Breast epithelium (tissue), 4 donors: ENCODE measurements at regions not wholly inside any gene's neighbourhood (a gene's known extent, or its start where the extent isn't known, plus 50 kb on each side); places are given as distances from the start of the nearest gene placed in this dataset.
A peak's percentile ranks its signal among the peaks of the same experiment; 100 is the strongest.

ENCODE experiments used
- DNase-seq, 2 donors: peaks; one replicate each; pipeline ENCODE4 v3.0.0-alpha.2; 2019; ENCODE audit warnings: low spot score in 2 of 2
- H3K27ac ChIP-seq, 2 donors: fragments of 200-600 bp; sonication (generic) in 1 of 2; one replicate each; pipeline ENCODE4 v1.5.1; 2016 to 2019; ENCODE audit warnings: mild to moderate bottlenecking in 1 of 2
- H3K27me3 ChIP-seq, 2 donors: fragments of 200-600 bp; sonication (generic) in 1 of 2; one replicate each; pipeline versions ENCODE4 v1.5.1 to v1.6.0; 2017 to 2019; ENCODE audit warnings: control low read depth in 1 of 2, mild to moderate bottlenecking in 1 of 2
- H3K36me3 ChIP-seq: fragments of 200-600 bp; one replicate; pipeline ENCODE4 v1.5.1; 2019
- H3K4me1 ChIP-seq, 2 donors: fragments of 200-600 bp; sonication (generic); one replicate each; pipeline ENCODE4 v1.5.1; 2016 to 2019; ENCODE audit warnings: control low read depth in 1 of 2
- H3K4me3 ChIP-seq, 3 donors: fragments of 200-600 bp; sonication (generic); 1 replicate in 2 of 3; 2 replicates in 1 of 3; pipeline ENCODE4 v1.5.1; 2016 to 2019; ENCODE audit warnings: mild to moderate bottlenecking in 3 of 3, moderate library complexity in 2 of 3
- H3K9me3 ChIP-seq, 2 donors: fragments of 200-600 bp; sonication (generic) in 1 of 2; one replicate each; pipeline ENCODE4 v1.5.1; 2016 to 2019; ENCODE audit warnings: control low read depth in 1 of 2
- POLR2A ChIP-seq: fragments of 450-650 bp; IDR thresholded peaks from one replicate; pipeline ENCODE4 v1.6.1; 2016; ENCODE audit warnings: antibody characterized with exemption, mild to moderate bottlenecking, moderate library complexity
- POLR2AphosphoS5 ChIP-seq, 3 donors: sonication (generic); formaldehyde crosslinking; IDR thresholded peaks; one replicate each; pipeline ENCODE4 v1.6.1; 2017; ENCODE audit warnings: antibody characterized with exemption in 3 of 3
- intact Hi-C: fragments of 100-400 bp; cut with DNase I; formaldehyde crosslinking; loops from one replicate; pipeline ENCODE4 v1.15.1; 2023; ENCODE audit warnings: low total_unique reads
- TF ChIP-seq, protein P1 (sequence below), 3 donors: fragments of 450-650 bp; IDR thresholded peaks; one replicate each; pipeline ENCODE4 v1.5.1; 2016 to 2017; ENCODE audit warnings: antibody characterized with exemption in 3 of 3, mild to moderate bottlenecking in 3 of 3, moderate library complexity in 3 of 3

GRCh38 chr5:158387499-158387898 is 528.6 kb upstream of the CLINT1 start:
- no peak for DNase-seq
- no peaks in the 10 kb centered on the region for H3K4me1 ChIP-seq
- intact Hi-C loops, result no loop called here

DNA sequence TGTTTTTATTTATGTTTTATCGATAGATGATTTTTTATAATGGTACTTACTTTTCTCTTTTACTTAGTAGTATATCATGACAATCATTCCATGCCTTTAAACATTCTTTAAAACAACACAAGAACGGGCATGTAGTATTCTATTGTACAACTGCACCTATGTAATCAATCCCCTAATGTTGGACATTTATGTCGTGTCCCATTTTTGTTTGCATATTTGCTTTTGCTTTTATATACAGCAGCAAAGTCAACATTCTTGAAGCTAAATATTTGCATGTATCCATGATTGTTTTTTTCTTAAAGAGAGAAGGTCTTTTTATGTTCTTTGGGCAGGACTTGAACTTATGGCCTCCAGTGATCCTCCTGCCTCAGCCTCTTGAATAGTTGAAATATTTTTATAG is 527.0 kb upstream of the CLINT1 start:
- TF ChIP-seq POLR2AphosphoS5 (IDR thresholded peaks at IDR 0.05) (no peak), POLR2A (no peak)
- TF ChIP-seq, protein P1, sequence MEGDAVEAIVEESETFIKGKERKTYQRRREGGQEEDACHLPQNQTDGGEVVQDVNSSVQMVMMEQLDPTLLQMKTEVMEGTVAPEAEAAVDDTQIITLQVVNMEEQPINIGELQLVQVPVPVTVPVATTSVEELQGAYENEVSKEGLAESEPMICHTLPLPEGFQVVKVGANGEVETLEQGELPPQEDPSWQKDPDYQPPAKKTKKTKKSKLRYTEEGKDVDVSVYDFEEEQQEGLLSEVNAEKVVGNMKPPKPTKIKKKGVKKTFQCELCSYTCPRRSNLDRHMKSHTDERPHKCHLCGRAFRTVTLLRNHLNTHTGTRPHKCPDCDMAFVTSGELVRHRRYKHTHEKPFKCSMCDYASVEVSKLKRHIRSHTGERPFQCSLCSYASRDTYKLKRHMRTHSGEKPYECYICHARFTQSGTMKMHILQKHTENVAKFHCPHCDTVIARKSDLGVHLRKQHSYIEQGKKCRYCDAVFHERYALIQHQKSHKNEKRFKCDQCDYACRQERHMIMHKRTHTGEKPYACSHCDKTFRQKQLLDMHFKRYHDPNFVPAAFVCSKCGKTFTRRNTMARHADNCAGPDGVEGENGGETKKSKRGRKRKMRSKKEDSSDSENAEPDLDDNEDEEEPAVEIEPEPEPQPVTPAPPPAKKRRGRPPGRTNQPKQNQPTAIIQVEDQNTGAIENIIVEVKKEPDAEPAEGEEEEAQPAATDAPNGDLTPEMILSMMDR (IDR thresholded peaks at IDR 0.05), result no peak
- intact Hi-C loops, result no loop called here
- Histone ChIP-seq H3K27me3 (no peaks in the 10 kb centered on the region), H3K4me3 (no peak overlapping the region), H3K4me1 (no peaks in the 10 kb centered on the region), H3K36me3 (no peaks in the 10 kb centered on the region), H3K9me3 (no peaks in the 10 kb centered on the region), H3K27ac (no peak overlapping the region)
- no peak for DNase-seq

More at GRCh38 chr5:158387499-158387898, 528.6 kb upstream of the CLINT1 start:
- Histone ChIP-seq H3K4me3 (no peak overlapping the region), H3K9me3 (no peaks in the 10 kb centered on the region), H3K36me3 (no peaks in the 10 kb centered on the region), H3K27ac (no peak overlapping the region), H3K27me3 (no peaks in the 10 kb centered on the region)
- TF ChIP-seq POLR2AphosphoS5 (IDR thresholded peaks at IDR 0.05) (no peak), POLR2A (no peak)
- TF ChIP-seq, protein P1 (IDR thresholded peaks at IDR 0.05), result no peak

GRCh38 chr5:158384535-158385481 is 525.9 kb upstream of the CLINT1 start:
- Histone ChIP-seq H3K4me3 (no peak overlapping the region), H3K27me3 (no peaks in the 10 kb centered on the region), H3K9me3 (no peaks in the 10 kb centered on the region), H3K36me3 (no peaks in the 10 kb centered on the region), H3K4me1 (no peaks in the 10 kb centered on the region), H3K27ac (no peak overlapping the region)
- intact Hi-C loops, result no loop called here
- no peak for TF ChIP-seq POLR2AphosphoS5 (IDR thresholded peaks at IDR 0.05)
- TF ChIP-seq, protein P1 (IDR thresholded peaks at IDR 0.05), result no peak
- TF ChIP-seq POLR2A, result no peak
- DNase-seq, result no peak

- no peak for DNase-seq
- H3K27ac ChIP-seq, result no peak overlapping the region
- TF ChIP-seq POLR2AphosphoS5 (IDR thresholded peaks at IDR 0.05), result no peak
- TF ChIP-seq, protein P1 (IDR thresholded peaks at IDR 0.05), result no peak
- TF ChIP-seq POLR2A, result no peak
Observed at GRCh38 chr5:158383486-158383885, 524.5 kb upstream of the CLINT1 start.

GRCh38 chr5:158382473-158382872 is 523.5 kb upstream of the CLINT1 start:
- Histone ChIP-seq H3K27me3 (no peaks in the 10 kb centered on the region), H3K36me3 (no peaks in the 10 kb centered on the region), H3K4me1 (no peaks in the 10 kb centered on the region), H3K9me3 (no peaks in the 10 kb centered on the region), H3K4me3 (no peak overlapping the region), H3K27ac (no peak overlapping the region)
- intact Hi-C loops, result no loop called here
- DNase-seq, result peak in 1 of 2 donors; percentile 36
- TF ChIP-seq POLR2AphosphoS5 (IDR thresholded peaks at IDR 0.05), result peak in 1 of 3 donors; percentile 68
- TF ChIP-seq POLR2A, result no peak

More at GRCh38 chr5:158383486-158383885, 524.5 kb upstream of the CLINT1 start:
- no peaks in the 10 kb centered on the region for H3K9me3 ChIP-seq
- H3K4me1 ChIP-seq, result no peaks in the 10 kb centered on the region
- no peak overlapping the region for H3K4me3 ChIP-seq
- H3K36me3 ChIP-seq, result no peaks in the 10 kb centered on the region
- no peaks in the 10 kb centered on the region for H3K27me3 ChIP-seq
- intact Hi-C loops, result no loop called here
